GM10248 (cell line): ENCODE measurements at regions not wholly inside any gene's neighbourhood (a gene's known extent, or its start where the extent isn't known, plus 50 kb on each side); places are given as distances from the start of the nearest gene placed in this dataset.

Experiments used
- CTCF ChIA-PET: fragments of 300-600 bp; sonication (Branson Sonifier 250); formaldehyde crosslinking; extraction: SDS; loops from one replicate; lab custom pipeline; 2021; ENCODE audit warnings: antibody characterized with exemption; lab: Yijun Ruan, JAX
- POLR2A ChIA-PET: fragments of 350-650 bp; sonication (Branson Sonifier 250); formaldehyde crosslinking; extraction: SDS; loops from one replicate; lab custom pipeline; 2020; ENCODE audit warnings: antibody characterized with exemption; lab: Yijun Ruan, JAX
- DNase-seq: peaks from one replicate; pipeline ENCODE4 v3.0.0; 2012; ENCODE audit errors: extremely low spot score
- CTCF ChIP-seq: IDR thresholded peaks from 2 replicates; pipeline ENCODE4 v1.5.1; 2012; ENCODE audit warnings: mild to moderate bottlenecking, low read depth; ENCODE audit errors: extremely low read depth, missing control alignments, control extremely low read depth

GRCh38 chr16:17759451-17760390, 289.0 kb upstream of the XYLT1 start:
- ChIA-PET CTCF (interaction anchor here (1.5 kb wide), 1 partner anchor 18 kb away, joined by 3 read pairs; no protein-coding TSS in a partner anchor), POLR2A (no interaction called here)
- DNase-seq, result no peak
- no peak for TF ChIP-seq CTCF

- no peak for DNase-seq
- TF ChIP-seq CTCF, result no peak
- ChIA-PET CTCF (no interaction called here), POLR2A (interaction anchor here (0.6 kb wide), 1 partner anchor 1584 kb away, joined by 3 read pairs; no protein-coding TSS in a partner anchor)
These were observed 287.0 kb upstream of the XYLT1 start for GRCh38 chr16:17757808-17758207.

GRCh38 chr16:17755158-17755557, 284.4 kb upstream of the XYLT1 start:
- TF ChIP-seq CTCF, result no peak
- DNase-seq, result no peak
- POLR2A ChIA-PET, result no interaction called here
- CTCF ChIA-PET, result no interaction called here

GRCh38 chr16:17753434-17753833, 282.7 kb upstream of the XYLT1 start:
- no peak for TF ChIP-seq CTCF
- ChIA-PET POLR2A (no interaction called here), CTCF (no interaction called here)
- no peak for DNase-seq

GRCh38 chr16:17749706-17750105, 278.9 kb upstream of the XYLT1 start:
- TF ChIP-seq CTCF, result no peak
- no peak for DNase-seq
- CTCF ChIA-PET, result no interaction called here
- POLR2A ChIA-PET, result no interaction called here

GRCh38 chr16:17748044-17748719, 277.4 kb upstream of the XYLT1 start:
- ChIA-PET CTCF (no interaction called here), POLR2A (no interaction called here)
- no peak for DNase-seq
- no peak for TF ChIP-seq CTCF
